ENCODE measurements at regions not wholly inside any gene's neighbourhood (a gene's known extent, or its start where the extent isn't known, plus 50 kb on each side); places are given as distances from the start of the nearest gene placed in this dataset.

DNA sequence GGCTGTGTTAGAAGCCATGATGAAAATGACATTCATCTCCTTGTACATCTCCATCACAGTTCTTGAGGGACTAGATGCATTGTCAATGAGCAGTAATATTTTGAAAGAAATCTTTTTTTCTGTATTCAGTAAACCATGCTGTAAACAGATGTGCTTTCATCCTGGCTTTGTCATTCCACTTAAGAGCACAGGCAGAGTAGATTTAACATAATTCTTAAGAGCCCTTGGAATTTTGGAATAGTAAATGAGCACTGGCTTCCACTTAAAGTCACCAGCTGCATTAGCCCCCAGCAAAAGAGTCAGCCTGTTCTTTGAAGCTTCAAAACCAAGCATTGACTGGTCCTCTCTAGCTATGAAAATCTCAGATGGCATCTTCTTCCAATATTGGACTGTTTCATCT, 197.8 kb upstream of the HDDC2 start:
- no peak for TF ChIP-seq SMAD3 (CRISPR knock-in tag; conservative IDR thresholded peaks at IDR 0.05)
- TF ChIP-seq ZNF274 (IDR thresholded peaks at IDR 0.05; ENCODE audit: borderline replicate concordance, low read depth, low read length), result no peak
- TF ChIP-seq GATAD2A (IDR thresholded peaks at IDR 0.05), result no peak
- no peak for TF ChIP-seq POLR2A (conservative IDR thresholded peaks at IDR 0.05)
- TF ChIP-seq, protein P1, sequence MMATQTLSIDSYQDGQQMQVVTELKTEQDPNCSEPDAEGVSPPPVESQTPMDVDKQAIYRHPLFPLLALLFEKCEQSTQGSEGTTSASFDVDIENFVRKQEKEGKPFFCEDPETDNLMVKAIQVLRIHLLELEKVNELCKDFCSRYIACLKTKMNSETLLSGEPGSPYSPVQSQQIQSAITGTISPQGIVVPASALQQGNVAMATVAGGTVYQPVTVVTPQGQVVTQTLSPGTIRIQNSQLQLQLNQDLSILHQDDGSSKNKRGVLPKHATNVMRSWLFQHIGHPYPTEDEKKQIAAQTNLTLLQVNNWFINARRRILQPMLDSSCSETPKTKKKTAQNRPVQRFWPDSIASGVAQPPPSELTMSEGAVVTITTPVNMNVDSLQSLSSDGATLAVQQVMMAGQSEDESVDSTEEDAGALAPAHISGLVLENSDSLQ (IDR thresholded peaks at IDR 0.05), result no peak
- no peak for TF ChIP-seq ETV6 (IDR thresholded peaks at IDR 0.05; ENCODE audit: borderline replicate concordance in 1 of 2, low read depth in 2 of 2, low read length in 1 of 2)
- no peak for TF ChIP-seq ETV6 (CRISPR knock-in tag; IDR thresholded peaks at IDR 0.05; ENCODE audit: borderline replicate concordance)
- TF ChIP-seq ZBTB43 (CRISPR knock-in tag; IDR thresholded peaks at IDR 0.05), result no peak
- no peak for TF ChIP-seq GTF2E2 (tag; IDR thresholded peaks at IDR 0.05)
- TF ChIP-seq, protein P2, sequence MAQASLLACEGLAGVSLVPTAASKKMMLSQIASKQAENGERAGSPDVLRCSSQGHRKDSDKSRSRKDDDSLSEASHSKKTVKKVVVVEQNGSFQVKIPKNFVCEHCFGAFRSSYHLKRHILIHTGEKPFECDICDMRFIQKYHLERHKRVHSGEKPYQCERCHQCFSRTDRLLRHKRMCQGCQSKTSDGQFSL (CRISPR knock-in tag; IDR thresholded peaks at IDR 0.05), result no peak
- TF ChIP-seq, protein P2 (tag; IDR thresholded peaks at IDR 0.05), result no peak
- TF ChIP-seq ZNF696 (CRISPR knock-in tag; conservative IDR thresholded peaks at IDR 0.05), result no peak
